ENCODE measurements at regions not wholly inside any gene's neighbourhood (a gene's known extent, or its start where the extent isn't known, plus 50 kb on each side); places are given as distances from the start of the nearest gene placed in this dataset.
A peak's percentile ranks its signal among the peaks of the same experiment; 100 is the strongest.

DNA sequence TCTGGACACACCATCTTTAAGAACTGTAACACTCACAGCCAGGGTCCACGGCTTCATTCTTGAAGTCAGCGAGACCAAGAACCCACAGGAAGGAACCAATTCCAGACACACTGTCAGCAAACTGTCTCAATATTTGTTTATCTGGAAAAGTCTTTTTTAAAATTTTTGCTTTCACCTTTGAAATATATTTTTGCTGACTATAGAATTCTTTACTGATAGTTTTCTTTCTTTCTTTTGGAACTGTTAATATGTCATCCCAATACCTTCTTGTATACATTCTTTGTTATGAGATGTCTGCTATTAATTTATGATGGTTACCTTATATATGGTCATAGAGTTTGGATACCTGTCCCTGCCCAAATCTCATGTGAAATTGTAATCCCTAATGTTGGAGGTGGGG is 145.1 kb upstream of the IRX4 start:
- no peak overlapping the region for H3K4me3 ChIP-seq (ENCODE audit: low read depth in 1 of 2, low read length in 2 of 2)
- no peaks in the 10 kb centered on the region for H4K20me1 ChIP-seq (ENCODE audit: insufficient read depth, low read length)
- DNase-seq, result no peak
- H3K4me1 ChIP-seq (ENCODE audit: insufficient read depth, low read length), result no peaks in the 10 kb centered on the region
- H3K79me2 ChIP-seq (ENCODE audit: insufficient read depth, low read length), result no peaks in the 10 kb centered on the region
- no peak overlapping the region for H2AFZ ChIP-seq (ENCODE audit: low read depth, low read length)
- no peaks in the 10 kb centered on the region for H3K36me3 ChIP-seq (ENCODE audit: insufficient read depth, low read length)
- no peak overlapping the region for H3K4me2 ChIP-seq (ENCODE audit: insufficient read depth, low read length)
- H3K27ac ChIP-seq (ENCODE audit: low read length), result no peak overlapping the region
- TF ChIP-seq, protein P1, sequence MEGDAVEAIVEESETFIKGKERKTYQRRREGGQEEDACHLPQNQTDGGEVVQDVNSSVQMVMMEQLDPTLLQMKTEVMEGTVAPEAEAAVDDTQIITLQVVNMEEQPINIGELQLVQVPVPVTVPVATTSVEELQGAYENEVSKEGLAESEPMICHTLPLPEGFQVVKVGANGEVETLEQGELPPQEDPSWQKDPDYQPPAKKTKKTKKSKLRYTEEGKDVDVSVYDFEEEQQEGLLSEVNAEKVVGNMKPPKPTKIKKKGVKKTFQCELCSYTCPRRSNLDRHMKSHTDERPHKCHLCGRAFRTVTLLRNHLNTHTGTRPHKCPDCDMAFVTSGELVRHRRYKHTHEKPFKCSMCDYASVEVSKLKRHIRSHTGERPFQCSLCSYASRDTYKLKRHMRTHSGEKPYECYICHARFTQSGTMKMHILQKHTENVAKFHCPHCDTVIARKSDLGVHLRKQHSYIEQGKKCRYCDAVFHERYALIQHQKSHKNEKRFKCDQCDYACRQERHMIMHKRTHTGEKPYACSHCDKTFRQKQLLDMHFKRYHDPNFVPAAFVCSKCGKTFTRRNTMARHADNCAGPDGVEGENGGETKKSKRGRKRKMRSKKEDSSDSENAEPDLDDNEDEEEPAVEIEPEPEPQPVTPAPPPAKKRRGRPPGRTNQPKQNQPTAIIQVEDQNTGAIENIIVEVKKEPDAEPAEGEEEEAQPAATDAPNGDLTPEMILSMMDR (IDR thresholded peaks at IDR 0.05; ENCODE audit: borderline replicate concordance, extremely low read depth, low read length, poor library complexity, severe bottlenecking), result no peak
- TF ChIP-seq EZH2 (IDR thresholded peaks at IDR 0.05; ENCODE audit: borderline replicate concordance, low read depth, low read length, severe bottlenecking), result no peak
- H3K27me3 ChIP-seq (ENCODE audit: insufficient read depth, low read length, poor library complexity), result peaks cover 43% of the 10 kb centered on the region
- no peak for ATAC-seq (ENCODE audit: insufficient read depth, low read depth)
- H3K9ac ChIP-seq (ENCODE audit: low read depth, low read length), result no peak overlapping the region
- no peaks in the 10 kb centered on the region for H3K9me3 ChIP-seq (ENCODE audit: insufficient read depth, low read length, severe bottlenecking)

DNA sequence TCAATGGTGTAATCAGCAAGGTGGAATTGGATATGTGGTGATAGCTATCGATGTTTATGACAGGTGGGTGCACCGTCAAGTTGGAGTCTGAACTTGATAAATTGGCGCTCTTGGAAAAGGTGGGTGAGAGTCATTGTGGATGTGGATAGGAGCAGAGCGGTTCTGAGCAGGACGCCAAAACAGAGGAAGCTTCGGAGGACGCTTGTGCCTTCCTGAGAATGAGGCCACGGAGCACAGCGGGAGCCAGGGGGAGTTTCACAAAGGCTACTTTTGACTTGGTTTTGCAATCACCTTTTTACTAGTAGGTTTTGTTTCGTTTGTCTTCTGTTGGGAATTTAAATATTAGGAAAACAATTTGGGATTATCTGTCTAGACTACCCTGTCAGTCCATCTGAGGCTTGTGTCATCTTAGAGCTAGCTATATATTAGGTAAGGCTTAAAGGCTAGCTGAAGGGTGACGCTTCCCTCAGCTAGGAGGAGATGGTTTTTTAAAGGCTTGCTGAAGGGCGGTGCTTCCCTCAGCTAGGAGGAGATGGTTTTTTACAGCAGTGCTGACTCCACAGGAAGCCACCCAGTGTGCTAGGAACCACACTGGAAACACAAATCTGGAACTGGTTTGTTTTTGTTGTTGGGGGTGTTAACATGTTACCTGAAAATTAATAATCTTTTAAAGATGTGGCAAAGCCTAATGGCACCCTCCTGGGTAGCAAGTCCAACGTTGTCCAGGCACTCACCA is 142.4 kb upstream of the IRX4 start:
- Histone ChIP-seq H3K27ac (ENCODE audit: low read length) (no peak overlapping the region), H3K4me3 (ENCODE audit: low read depth in 1 of 2, low read length in 2 of 2) (no peak overlapping the region), H3K9ac (ENCODE audit: low read depth, low read length) (no peak overlapping the region), H2AFZ (ENCODE audit: low read depth, low read length) (no peak overlapping the region), H3K9me3 (ENCODE audit: insufficient read depth, low read length, severe bottlenecking) (no peaks in the 10 kb centered on the region), H3K4me2 (ENCODE audit: insufficient read depth, low read length) (no peak overlapping the region), H3K4me1 (ENCODE audit: insufficient read depth, low read length) (no peaks in the 10 kb centered on the region), H3K36me3 (ENCODE audit: insufficient read depth, low read length) (no peaks in the 10 kb centered on the region), H3K27me3 (ENCODE audit: insufficient read depth, low read length, poor library complexity) (peaks cover 32% of the 10 kb centered on the region), H3K79me2 (ENCODE audit: insufficient read depth, low read length) (no peaks in the 10 kb centered on the region), H4K20me1 (ENCODE audit: insufficient read depth, low read length) (no peaks in the 10 kb centered on the region)
- no peak for DNase-seq
- TF ChIP-seq, protein P1 (IDR thresholded peaks at IDR 0.05; ENCODE audit: borderline replicate concordance, extremely low read depth, low read length, poor library complexity, severe bottlenecking), result no peak
- TF ChIP-seq EZH2 (IDR thresholded peaks at IDR 0.05; ENCODE audit: borderline replicate concordance, low read depth, low read length, severe bottlenecking), result no peak
- ATAC-seq (ENCODE audit: insufficient read depth, low read depth), result peak; percentile 56; the same call in 1 of the 3 replicates

DNA sequence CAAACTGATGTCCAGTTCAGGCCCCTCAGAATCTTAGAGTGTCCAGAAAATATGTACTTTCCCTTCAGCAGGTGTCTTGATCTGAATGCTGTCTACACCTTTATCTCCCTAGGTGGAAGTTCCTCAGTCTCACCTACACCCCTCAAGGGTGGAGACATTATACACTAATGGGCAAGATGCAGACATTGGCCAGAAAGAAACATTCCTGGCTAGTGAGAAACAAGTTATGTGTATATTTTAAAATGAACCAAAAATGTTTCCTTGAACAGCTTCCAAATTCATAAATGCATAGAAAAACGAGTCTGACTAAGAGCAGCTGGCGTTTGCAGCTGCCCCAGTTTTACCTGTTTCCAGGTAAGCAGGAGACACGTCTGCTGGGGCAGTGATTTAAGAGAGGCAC is 140.5 kb upstream of the IRX4 start:
- ATAC-seq (ENCODE audit: insufficient read depth, low read depth), result no peak
- no peak overlapping the region for H2AFZ ChIP-seq (ENCODE audit: low read depth, low read length)

More for the DNA sequence above, 140.5 kb upstream of the IRX4 start:
- Histone ChIP-seq H3K9ac (ENCODE audit: low read depth, low read length) (no peak overlapping the region), H3K4me1 (ENCODE audit: insufficient read depth, low read length) (no peaks in the 10 kb centered on the region), H4K20me1 (ENCODE audit: insufficient read depth, low read length) (no peaks in the 10 kb centered on the region), H3K4me3 (ENCODE audit: low read depth in 1 of 2, low read length in 2 of 2) (no peak overlapping the region), H3K9me3 (ENCODE audit: insufficient read depth, low read length, severe bottlenecking) (no peaks in the 10 kb centered on the region), H3K36me3 (ENCODE audit: insufficient read depth, low read length) (no peaks in the 10 kb centered on the region), H3K27me3 (ENCODE audit: insufficient read depth, low read length, poor library complexity) (peaks cover 21% of the 10 kb centered on the region), H3K79me2 (ENCODE audit: insufficient read depth, low read length) (no peaks in the 10 kb centered on the region), H3K27ac (ENCODE audit: low read length) (no peak overlapping the region), H3K4me2 (ENCODE audit: insufficient read depth, low read length) (no peak overlapping the region)
- TF ChIP-seq, protein P1 (IDR thresholded peaks at IDR 0.05; ENCODE audit: borderline replicate concordance, extremely low read depth, low read length, poor library complexity, severe bottlenecking), result no peak
- no peak for TF ChIP-seq EZH2 (IDR thresholded peaks at IDR 0.05; ENCODE audit: borderline replicate concordance, low read depth, low read length, severe bottlenecking)
- no peak for DNase-seq

All from DND-41 (cell line).